Peyer's patch (tissue), 4 donors: ENCODE measurements at regions not wholly inside any gene's neighbourhood (a gene's known extent, or its start where the extent isn't known, plus 50 kb on each side); places are given as distances from the start of the nearest gene placed in this dataset.

Experiments used
- POLR2A ChIP-seq, 2 donors: fragments of 450-650 bp; IDR thresholded peaks; one replicate each; pipeline ENCODE4 v1.5.1; 2017; ENCODE audit warnings: antibody characterized with exemption in 2 of 2, mild to moderate bottlenecking in 2 of 2, moderate library complexity in 2 of 2
- TF ChIP-seq, protein P1 (sequence below), 6 experiments: fragments of 450-650 bp in 4 of 6; fragments of 200-600 bp in 2 of 6; sonication (generic) in 1 of 6; IDR thresholded peaks; one replicate each; pipeline ENCODE4 v1.5.1; 2017 to 2019; ENCODE audit warnings: antibody characterized with exemption in 6 of 6, mild to moderate bottlenecking in 3 of 6, moderate library complexity in 1 of 6

DNA sequence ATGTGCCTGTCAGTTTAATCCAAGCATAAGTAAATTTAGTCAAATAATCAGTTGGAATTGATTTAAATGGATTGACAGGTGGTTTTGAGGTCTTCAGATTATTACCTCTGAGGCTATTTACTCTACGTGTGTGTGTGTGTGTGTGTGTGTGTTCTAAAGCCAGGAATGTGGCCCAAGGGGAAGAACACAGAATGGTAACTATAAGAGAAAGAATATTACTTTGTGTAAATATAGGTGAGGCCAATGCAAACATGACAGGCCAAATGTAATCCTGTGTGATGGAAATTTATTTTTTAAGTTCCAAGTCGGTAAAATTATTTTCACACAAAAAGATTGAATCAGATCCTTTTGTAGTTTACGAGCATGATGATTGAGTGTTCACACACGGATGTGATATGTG, 390.0 kb downstream of the PLK2 start:
- TF ChIP-seq, protein P1, sequence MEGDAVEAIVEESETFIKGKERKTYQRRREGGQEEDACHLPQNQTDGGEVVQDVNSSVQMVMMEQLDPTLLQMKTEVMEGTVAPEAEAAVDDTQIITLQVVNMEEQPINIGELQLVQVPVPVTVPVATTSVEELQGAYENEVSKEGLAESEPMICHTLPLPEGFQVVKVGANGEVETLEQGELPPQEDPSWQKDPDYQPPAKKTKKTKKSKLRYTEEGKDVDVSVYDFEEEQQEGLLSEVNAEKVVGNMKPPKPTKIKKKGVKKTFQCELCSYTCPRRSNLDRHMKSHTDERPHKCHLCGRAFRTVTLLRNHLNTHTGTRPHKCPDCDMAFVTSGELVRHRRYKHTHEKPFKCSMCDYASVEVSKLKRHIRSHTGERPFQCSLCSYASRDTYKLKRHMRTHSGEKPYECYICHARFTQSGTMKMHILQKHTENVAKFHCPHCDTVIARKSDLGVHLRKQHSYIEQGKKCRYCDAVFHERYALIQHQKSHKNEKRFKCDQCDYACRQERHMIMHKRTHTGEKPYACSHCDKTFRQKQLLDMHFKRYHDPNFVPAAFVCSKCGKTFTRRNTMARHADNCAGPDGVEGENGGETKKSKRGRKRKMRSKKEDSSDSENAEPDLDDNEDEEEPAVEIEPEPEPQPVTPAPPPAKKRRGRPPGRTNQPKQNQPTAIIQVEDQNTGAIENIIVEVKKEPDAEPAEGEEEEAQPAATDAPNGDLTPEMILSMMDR (IDR thresholded peaks at IDR 0.05), result no peak
- no peak for TF ChIP-seq POLR2A (IDR thresholded peaks at IDR 0.05)
